ENCODE measurements at regions not wholly inside any gene's neighbourhood (a gene's known extent, or its start where the extent isn't known, plus 50 kb on each side); places are given as distances from the start of the nearest gene placed in this dataset.

- no peak for DNase-seq
Observed at GRCh38 chr5:56585999-56586691, 229.2 kb upstream of the MAP3K1 start.

- no peak for DNase-seq
Observed at GRCh38 chr5:56585461-56585860, 229.9 kb upstream of the MAP3K1 start.

- no peak for DNase-seq
Observed at GRCh38 chr5:56581426-56581825, 233.9 kb upstream of the MAP3K1 start.

- no peak for DNase-seq
Observed at GRCh38 chr5:56580864-56581263, 234.5 kb upstream of the MAP3K1 start.

- DNase-seq: no peak
Observed at GRCh38 chr5:56575821-56576220, 239.5 kb upstream of the MAP3K1 start.

GRCh38 chr5:56574778-56575177 lies 240.6 kb upstream of the MAP3K1 start:
- no peak for DNase-seq

- no peak for DNase-seq
Observed at GRCh38 chr5:56569566-56569965, 245.8 kb upstream of the MAP3K1 start.

- DNase-seq: no peak
Observed at GRCh38 chr5:56569076-56569475, 246.3 kb upstream of the MAP3K1 start.

- DNase-seq: no peak
Observed at GRCh38 chr5:56567278-56567677, 248.1 kb upstream of the MAP3K1 start.

- no peak for DNase-seq
Observed at GRCh38 chr5:56566374-56567249, 248.7 kb upstream of the MAP3K1 start.

GRCh38 chr5:56565644-56566043 lies 249.7 kb upstream of the MAP3K1 start:
- DNase-seq: no peak

- no peak for DNase-seq
Observed at GRCh38 chr5:56565283-56565615, 250.1 kb upstream of the MAP3K1 start.

- DNase-seq: no peak
Observed at GRCh38 chr5:56564541-56565282, 250.6 kb upstream of the MAP3K1 start.

- DNase-seq: no peak
Observed at GRCh38 chr5:56561455-56561854, 253.9 kb upstream of the MAP3K1 start.

GRCh38 chr5:56558131-56558745 lies 257.1 kb upstream of the MAP3K1 start:
- DNase-seq: no peak

GRCh38 chr5:56557198-56557597 lies 258.2 kb upstream of the MAP3K1 start:
- DNase-seq: no peak

GRCh38 chr5:56552612-56553268 lies 262.6 kb upstream of the MAP3K1 start:
- no peak for DNase-seq

GRCh38 chr5:56550227-56550626 lies 265.1 kb upstream of the MAP3K1 start:
- no peak for DNase-seq

- DNase-seq: no peak
Observed at GRCh38 chr5:56549096-56549886, 266.1 kb upstream of the MAP3K1 start.

- no peak for DNase-seq
Observed at GRCh38 chr5:56545016-56545415, 270.3 kb upstream of the MAP3K1 start.

GRCh38 chr5:56543441-56544388 lies 271.6 kb upstream of the MAP3K1 start:
- no peak for DNase-seq

Measured in DMS 273 treated with DMSO at 0.1 percent for 48 hours (cell line).